K562 (cell line): ENCODE measurements at regions not wholly inside any gene's neighbourhood (a gene's known extent, or its start where the extent isn't known, plus 50 kb on each side); places are given as distances from the start of the nearest gene placed in this dataset.

Experiments used
- FOXK1 ChIP-seq: sonication (generic); formaldehyde crosslinking; IDR thresholded peaks from 2 replicates; pipeline ENCODE4 v1.8.0; 2022; ENCODE audit warnings: missing genetic modification reagents, mild to moderate bottlenecking, borderline replicate concordance
- PTRF ChIP-seq: fragments of 450-650 bp; IDR thresholded peaks from 2 replicates; pipeline ENCODE4 v1.6.1; 2016; ENCODE audit warnings: mild to moderate bottlenecking, missing genetic modification characterization, missing compliant biosample characterization
- SNRNP70 ChIP-seq: fragments of 200-400 bp; formaldehyde crosslinking; optimal IDR thresholded peaks from 2 replicates; pipeline ENCODE3; 2017; ENCODE audit warnings: low read depth, low read length
- TF ChIP-seq, protein P1 (sequence below), 2 experiments: fragments of 450-650 bp; formaldehyde crosslinking in 1 of 2; IDR thresholded peaks; 2 replicates each; pipeline versions ENCODE4 v1.4.0 to v1.6.1; 2014 to 2020; ENCODE audit warnings: mild to moderate bottlenecking in 2 of 2, borderline replicate concordance in 1 of 2, low read depth in 1 of 2
- TF ChIP-seq, protein P2 (sequence below): fragments of 250-450 bp; sonication (Bioruptor Pico); IDR thresholded peaks from 2 replicates; pipeline ENCODE4 v1.5.0; 2021; ENCODE audit warnings: mild to moderate bottlenecking, moderate library complexity

DNA sequence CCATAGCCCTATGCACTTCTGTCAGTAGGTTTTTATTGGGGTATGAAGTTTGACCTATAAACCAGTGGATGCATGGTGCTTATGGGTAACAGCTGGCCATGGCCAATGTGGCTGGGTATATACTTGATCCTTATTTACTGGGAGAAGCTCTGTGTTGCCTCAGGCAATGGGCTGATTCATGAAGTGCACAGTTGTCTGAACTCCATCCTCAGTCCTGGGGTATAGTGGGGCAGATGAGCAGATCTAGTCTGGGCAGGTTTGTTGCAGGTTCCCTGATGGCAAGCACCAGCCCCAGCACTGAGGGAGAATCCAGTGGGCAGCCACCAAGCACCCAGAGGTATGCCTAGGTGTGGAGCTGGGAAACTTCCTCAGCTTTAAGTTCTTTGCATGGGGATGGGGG, 274.4 kb downstream of the TDRD3 start (continued):
- TF ChIP-seq, protein P1, sequence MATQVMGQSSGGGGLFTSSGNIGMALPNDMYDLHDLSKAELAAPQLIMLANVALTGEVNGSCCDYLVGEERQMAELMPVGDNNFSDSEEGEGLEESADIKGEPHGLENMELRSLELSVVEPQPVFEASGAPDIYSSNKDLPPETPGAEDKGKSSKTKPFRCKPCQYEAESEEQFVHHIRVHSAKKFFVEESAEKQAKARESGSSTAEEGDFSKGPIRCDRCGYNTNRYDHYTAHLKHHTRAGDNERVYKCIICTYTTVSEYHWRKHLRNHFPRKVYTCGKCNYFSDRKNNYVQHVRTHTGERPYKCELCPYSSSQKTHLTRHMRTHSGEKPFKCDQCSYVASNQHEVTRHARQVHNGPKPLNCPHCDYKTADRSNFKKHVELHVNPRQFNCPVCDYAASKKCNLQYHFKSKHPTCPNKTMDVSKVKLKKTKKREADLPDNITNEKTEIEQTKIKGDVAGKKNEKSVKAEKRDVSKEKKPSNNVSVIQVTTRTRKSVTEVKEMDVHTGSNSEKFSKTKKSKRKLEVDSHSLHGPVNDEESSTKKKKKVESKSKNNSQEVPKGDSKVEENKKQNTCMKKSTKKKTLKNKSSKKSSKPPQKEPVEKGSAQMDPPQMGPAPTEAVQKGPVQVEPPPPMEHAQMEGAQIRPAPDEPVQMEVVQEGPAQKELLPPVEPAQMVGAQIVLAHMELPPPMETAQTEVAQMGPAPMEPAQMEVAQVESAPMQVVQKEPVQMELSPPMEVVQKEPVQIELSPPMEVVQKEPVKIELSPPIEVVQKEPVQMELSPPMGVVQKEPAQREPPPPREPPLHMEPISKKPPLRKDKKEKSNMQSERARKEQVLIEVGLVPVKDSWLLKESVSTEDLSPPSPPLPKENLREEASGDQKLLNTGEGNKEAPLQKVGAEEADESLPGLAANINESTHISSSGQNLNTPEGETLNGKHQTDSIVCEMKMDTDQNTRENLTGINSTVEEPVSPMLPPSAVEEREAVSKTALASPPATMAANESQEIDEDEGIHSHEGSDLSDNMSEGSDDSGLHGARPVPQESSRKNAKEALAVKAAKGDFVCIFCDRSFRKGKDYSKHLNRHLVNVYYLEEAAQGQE (IDR thresholded peaks at IDR 0.05; ENCODE audit: borderline replicate concordance) = no peak
- TF ChIP-seq, protein P1 (CRISPR knock-in tag; IDR thresholded peaks at IDR 0.05; ENCODE audit: low read depth) = no peak
- TF ChIP-seq, protein P2, sequence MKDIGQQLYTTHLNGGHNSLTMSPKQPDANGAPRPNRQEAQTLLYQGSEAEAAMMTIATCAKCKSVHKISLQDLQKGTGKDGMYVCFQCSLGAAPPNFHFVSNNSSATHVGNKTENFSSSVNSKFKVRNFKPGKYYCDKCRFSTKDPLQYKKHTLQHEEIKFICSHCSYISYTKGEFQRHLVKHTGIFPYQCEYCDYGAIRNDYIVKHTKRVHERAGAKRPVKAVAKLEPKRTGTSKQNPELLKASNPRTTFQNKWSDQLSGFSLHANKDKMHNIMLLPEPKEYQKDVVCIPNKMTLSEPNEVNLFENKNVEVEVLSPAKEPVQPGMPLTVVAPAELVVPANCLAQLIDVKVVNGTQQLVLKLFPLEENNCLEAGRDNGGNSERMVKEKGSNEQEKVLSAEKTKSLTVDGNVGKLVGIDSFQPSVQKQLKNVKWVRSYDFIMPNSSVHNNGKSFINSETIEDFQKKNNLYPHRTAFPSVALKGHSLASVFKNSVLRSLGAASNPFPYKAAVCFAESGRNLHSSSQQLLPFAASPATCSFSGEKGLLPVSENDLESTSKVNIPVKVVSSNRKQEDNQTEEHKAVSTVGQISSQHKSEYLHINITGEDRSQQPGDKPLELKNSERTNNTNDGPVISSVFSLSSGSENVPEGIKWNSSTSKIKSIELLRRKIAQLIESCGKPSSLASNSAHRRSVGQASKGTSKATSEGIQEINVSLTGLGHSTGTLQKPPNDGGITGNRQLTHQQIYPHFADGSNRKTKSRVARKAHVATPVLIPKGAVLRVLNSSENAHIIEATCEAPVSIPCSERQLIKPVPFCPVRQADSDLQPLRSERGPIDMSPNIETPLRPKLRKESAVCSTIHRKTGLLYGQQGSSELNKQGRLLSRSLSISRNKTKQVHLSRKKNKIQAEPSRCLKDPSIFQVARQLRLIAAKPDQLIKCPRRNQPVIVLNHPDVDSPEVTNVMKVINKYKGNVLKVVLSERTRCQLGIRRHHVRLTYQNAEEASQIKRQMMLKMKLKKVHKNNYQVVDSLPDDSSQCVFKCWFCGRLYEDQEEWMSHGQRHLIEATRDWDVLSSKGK = no peak
- TF ChIP-seq FOXK1 (no peak), PTRF (tag) (no peak), SNRNP70 (no peak)
